Gastrocnemius medialis (tissue), 4 donors: ENCODE measurements at regions not wholly inside any gene's neighbourhood (a gene's known extent, or its start where the extent isn't known, plus 50 kb on each side); places are given as distances from the start of the nearest gene placed in this dataset.
"Not testable (repeated sequence)": the region's sequence is repeated elsewhere in the genome, so short reads cannot be mapped to it uniquely, and the experiment has no call there.

Experiments
- ATAC-seq, 2 donors: fragments of 150-250 bp; one replicate each; pipeline ENCODE4 v1.9.1; 2016
- DNase-seq, 2 donors: peaks; one replicate each; pipeline ENCODE4 v3.0.0-alpha.2; 2019
- H3K27ac ChIP-seq, 4 donors: fragments of 200-600 bp; sonication (generic); 1 replicate in 1 of 4; 2 replicates in 3 of 4; pipeline ENCODE4 v1.5.1; 2016 to 2018; ENCODE audit warnings: mild to moderate bottlenecking in 2 of 4, moderate library complexity in 1 of 4
- H3K27me3 ChIP-seq, 3 donors: fragments of 200-600 bp; sonication (generic) in 2 of 3; 1 replicate in 1 of 3; 2 replicates in 2 of 3; pipeline versions ENCODE4 v1.5.1 to v1.6.0; 2016 to 2019; ENCODE audit warnings: mild to moderate bottlenecking in 1 of 3, moderate library complexity in 1 of 3
- H3K36me3 ChIP-seq, 2 donors: fragments of 200-600 bp; sonication (generic) in 1 of 2; one replicate each; pipeline ENCODE4 v1.5.1; 2017 to 2018
- H3K4me1 ChIP-seq, 2 donors: fragments of 200-600 bp; sonication (generic) in 1 of 2; one replicate each; pipeline ENCODE4 v1.5.1; 2016 to 2017; ENCODE audit warnings: mild to moderate bottlenecking in 2 of 2
- H3K4me3 ChIP-seq, 4 donors: fragments of 200-600 bp; sonication (generic) in 3 of 4; 1 replicate in 1 of 4; 2 replicates in 3 of 4; pipeline ENCODE4 v1.5.1; 2016 to 2019; ENCODE audit warnings: mild to moderate bottlenecking in 2 of 4
- H3K9me3 ChIP-seq, 3 donors: fragments of 200-600 bp; sonication (generic) in 2 of 3; 1 replicate in 1 of 3; 2 replicates in 2 of 3; pipeline ENCODE4 v1.5.1; 2016 to 2019
- CTCF ChIP-seq, 5 experiments: fragments of 450-650 bp in 3 of 5; fragments of 200-600 bp in 2 of 5; sonication (generic) in 2 of 5; IDR thresholded peaks in 4 of 5; conservative IDR thresholded peaks in 1 of 5; 1 replicate in 4 of 5; 2 replicates in 1 of 5; pipeline ENCODE4 v1.5.1; 2016 to 2019; ENCODE audit warnings: antibody characterized with exemption in 5 of 5, mild to moderate bottlenecking in 3 of 5, moderate library complexity in 3 of 5
- POLR2A ChIP-seq, 2 donors: fragments of 450-650 bp; IDR thresholded peaks; one replicate each; pipeline ENCODE4 v1.6.1; 2017; ENCODE audit warnings: antibody characterized with exemption in 2 of 2, mild to moderate bottlenecking in 2 of 2, moderate library complexity in 2 of 2
- in situ Hi-C, 4 donors: fragments of 200-750 bp; cut with MboI; loops; one replicate each; pipeline versions ENCODE4 v1.15.0 to v1.8.0; 2017; ENCODE audit warnings: low sequenced_read_pairs in 4 of 4
- intact Hi-C: fragments of 100-400 bp; cut with DNase I; formaldehyde crosslinking; loops from one replicate; pipeline ENCODE4 v1.15.1; 2023; ENCODE audit warnings: low total_unique reads

- no peaks in the 10 kb centered on the region for H3K4me1 ChIP-seq
- H3K27ac ChIP-seq, result no peak overlapping the region
- no peak overlapping the region for H3K4me3 ChIP-seq
- ATAC-seq, result no peak
- no peaks in the 10 kb centered on the region for H3K9me3 ChIP-seq
- no peaks in the 10 kb centered on the region for H3K27me3 ChIP-seq
- in situ Hi-C loops, result no loop called here
- intact Hi-C loops, result no loop called here
- DNase-seq, result no peak
- TF ChIP-seq POLR2A (IDR thresholded peaks at IDR 0.05) (no peak), CTCF (IDR thresholded peaks at IDR 0.05 in 4 of 5, conservative IDR thresholded peaks at IDR 0.05 in 1 of 5) (no peak)
- H3K36me3 ChIP-seq, result no peaks in the 10 kb centered on the region
Measured at GRCh38 chr18:62644773-62645172, 70.6 kb upstream of the PHLPP1 start.

- Histone ChIP-seq H3K36me3 (no peaks in the 10 kb centered on the region), H3K27ac (no peak overlapping the region), H3K4me1 (no peaks in the 10 kb centered on the region), H3K27me3 (peaks cover 0 to 4% (median 0%) of the 10 kb centered on the region in 3 donors), H3K4me3 (no peak overlapping the region), H3K9me3 (no peaks in the 10 kb centered on the region)
- intact Hi-C loops (no loop called here), in situ Hi-C loops (no loop called here)
- no peak for TF ChIP-seq CTCF (IDR thresholded peaks at IDR 0.05 in 4 of 5, conservative IDR thresholded peaks at IDR 0.05 in 1 of 5)
- no peak for TF ChIP-seq POLR2A (IDR thresholded peaks at IDR 0.05)
- ATAC-seq (no peak), DNase-seq (no peak)
Measured at GRCh38 chr18:62647179-62647578, 68.2 kb upstream of the PHLPP1 start.

GRCh38 chr18:62648045-62648678 is 67.2 kb upstream of the PHLPP1 start:
- no peak overlapping the region for H3K27ac ChIP-seq
- H3K36me3 ChIP-seq, result no peaks in the 10 kb centered on the region
- in situ Hi-C loops (no loop called here), intact Hi-C loops (no loop called here)
- no peaks in the 10 kb centered on the region for H3K4me1 ChIP-seq
- ATAC-seq, result no peak
- no peaks in the 10 kb centered on the region for H3K9me3 ChIP-seq
- peaks cover 0 to 4% (median 0%) of the 10 kb centered on the region in 3 donors for H3K27me3 ChIP-seq
- no peak overlapping the region for H3K4me3 ChIP-seq
- TF ChIP-seq POLR2A (IDR thresholded peaks at IDR 0.05) (no peak), CTCF (IDR thresholded peaks at IDR 0.05 in 4 of 5, conservative IDR thresholded peaks at IDR 0.05 in 1 of 5) (no peak)
- no peak for DNase-seq

- no peak for ATAC-seq
- Histone ChIP-seq H3K27me3 (peaks cover 0 to 4% (median 0%) of the 10 kb centered on the region in 3 donors), H3K4me3 (no peak overlapping the region), H3K4me1 (no peaks in the 10 kb centered on the region), H3K36me3 (no peaks in the 10 kb centered on the region), H3K9me3 (no peaks in the 10 kb centered on the region), H3K27ac (no peak overlapping the region)
- intact Hi-C loops (no loop called here), in situ Hi-C loops (no loop called here)
- DNase-seq, result no peak
- no peak for TF ChIP-seq POLR2A (IDR thresholded peaks at IDR 0.05)
- TF ChIP-seq CTCF (IDR thresholded peaks at IDR 0.05 in 4 of 5, conservative IDR thresholded peaks at IDR 0.05 in 1 of 5), result no peak
Measured at GRCh38 chr18:62651276-62652056, 63.9 kb upstream of the PHLPP1 start.

- H3K4me1 ChIP-seq, H3K27ac ChIP-seq, in situ Hi-C loops, ATAC-seq, H3K4me3 ChIP-seq, intact Hi-C loops, DNase-seq, H3K36me3 ChIP-seq, H3K9me3 ChIP-seq, H3K27me3 ChIP-seq: not testable (repeated sequence)
Measured at GRCh38 chr18:62652057-62652629, 63.2 kb upstream of the PHLPP1 start.
